ENCODE measurements at regions not wholly inside any gene's neighbourhood (a gene's known extent, or its start where the extent isn't known, plus 50 kb on each side); places are given as distances from the start of the nearest gene placed in this dataset.
"Not testable (repeated sequence)": the region's sequence is repeated elsewhere in the genome, so short reads cannot be mapped to it uniquely, and the experiment has no call there.

DNA sequence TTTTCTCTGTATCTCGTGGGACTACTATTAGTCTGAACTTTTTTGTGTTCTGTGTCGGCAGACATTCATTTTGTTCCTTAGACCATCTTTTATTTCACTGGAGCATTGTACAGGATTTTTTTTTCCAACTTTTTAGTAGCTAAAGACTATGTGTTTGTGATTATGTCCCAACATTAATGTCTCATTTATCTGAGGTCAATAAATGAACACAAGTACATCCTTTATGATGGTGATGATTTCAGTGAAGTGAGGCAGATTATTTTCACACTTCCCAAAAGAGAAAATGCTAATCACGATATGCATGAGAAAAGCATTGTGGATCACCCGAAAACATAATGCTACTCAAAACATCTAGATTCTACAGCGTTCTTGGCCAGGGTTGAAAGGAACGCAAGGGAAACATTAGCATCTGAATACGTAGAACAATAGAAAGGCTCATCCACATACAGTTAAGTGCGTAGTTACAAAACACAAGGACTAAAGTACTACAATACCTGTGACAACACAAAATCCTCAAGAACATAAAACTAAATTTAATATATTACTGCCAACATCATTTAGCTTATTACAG, 981.7 kb upstream of the NCAM2 start:
- Histone ChIP-seq H3K4me1 (ENCODE audit: insufficient read depth, low read length) (peaks cover 20% of the 10 kb centered on the region; the same call in 1 of the 2 replicates), H3K27ac (ENCODE audit: low read length) (peak overlapping the region; percentile 68), H3K4me3 (ENCODE audit: low read length) (no peak overlapping the region), H3K27me3 (ENCODE audit: insufficient read depth, low read length) (no peaks in the 10 kb centered on the region), H3K9me3 (ENCODE audit: insufficient read depth, low read depth, low read length) (no peaks in the 10 kb centered on the region), H3K9ac (ENCODE audit: low read depth, low read length) (no peak overlapping the region), H3K36me3 (ENCODE audit: insufficient read depth, low read depth, low read length) (no peaks in the 10 kb centered on the region)

DNA sequence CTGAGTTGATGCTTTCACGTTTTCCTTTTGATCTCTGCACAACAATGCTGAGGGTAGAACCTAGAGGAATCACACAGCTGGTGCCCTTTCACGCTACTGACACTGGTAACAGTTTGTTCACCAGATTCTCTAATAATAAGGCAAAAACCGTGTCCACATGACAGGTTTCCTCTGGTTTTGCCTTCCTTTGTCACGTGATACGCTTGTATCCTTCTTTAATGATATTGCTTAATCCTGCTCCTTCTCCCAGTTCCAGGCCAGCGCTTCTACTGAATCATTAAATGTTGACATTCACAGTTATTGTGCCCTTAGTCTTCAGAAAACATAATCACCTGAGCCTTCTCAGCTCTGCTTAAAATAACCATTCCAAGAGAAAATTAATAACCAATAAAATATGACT, 978.2 kb upstream of the NCAM2 start:
- Histone ChIP-seq H3K4me3 (ENCODE audit: low read length) (no peak overlapping the region), H3K27ac (ENCODE audit: low read length) (no peak overlapping the region), H3K9ac (ENCODE audit: low read depth, low read length) (no peak overlapping the region), H3K36me3 (ENCODE audit: insufficient read depth, low read depth, low read length) (no peaks in the 10 kb centered on the region), H3K9me3 (ENCODE audit: insufficient read depth, low read depth, low read length) (no peaks in the 10 kb centered on the region), H3K4me1 (ENCODE audit: insufficient read depth, low read length) (peaks cover 20% of the 10 kb centered on the region; the same call in 1 of the 2 replicates), H3K27me3 (ENCODE audit: insufficient read depth, low read length) (no peaks in the 10 kb centered on the region)

DNA sequence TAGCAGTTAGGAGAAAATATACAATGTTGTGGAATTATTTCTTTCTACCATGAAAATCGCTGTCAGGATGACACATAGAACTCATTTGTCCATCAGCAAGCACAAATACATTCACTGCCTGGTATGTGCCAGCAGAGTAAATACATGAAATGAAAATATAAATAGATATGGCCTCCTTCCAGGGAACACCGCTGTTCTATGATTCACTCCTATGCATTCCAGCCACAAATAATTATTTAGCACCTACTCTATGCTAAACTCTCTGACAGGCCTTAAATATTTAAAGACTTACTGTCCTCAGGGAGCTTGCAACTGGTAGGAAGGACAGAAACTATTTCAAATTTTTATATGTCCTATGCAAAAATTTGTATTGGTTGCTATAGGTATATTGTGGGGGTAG, 975.0 kb upstream of the NCAM2 start:
- H3K27ac ChIP-seq (ENCODE audit: low read length) = no peak overlapping the region
- H3K9ac ChIP-seq (ENCODE audit: low read depth, low read length) = no peak overlapping the region
- H3K4me3 ChIP-seq (ENCODE audit: low read length) = no peak overlapping the region
- no peaks in the 10 kb centered on the region for H3K27me3 ChIP-seq (ENCODE audit: insufficient read depth, low read length)
- H3K9me3 ChIP-seq (ENCODE audit: insufficient read depth, low read depth, low read length) = no peaks in the 10 kb centered on the region
- H3K36me3 ChIP-seq (ENCODE audit: insufficient read depth, low read depth, low read length) = no peaks in the 10 kb centered on the region
- H3K4me1 ChIP-seq (ENCODE audit: insufficient read depth, low read length) = peaks cover 6% of the 10 kb centered on the region; the same call in 1 of the 2 replicates

DNA sequence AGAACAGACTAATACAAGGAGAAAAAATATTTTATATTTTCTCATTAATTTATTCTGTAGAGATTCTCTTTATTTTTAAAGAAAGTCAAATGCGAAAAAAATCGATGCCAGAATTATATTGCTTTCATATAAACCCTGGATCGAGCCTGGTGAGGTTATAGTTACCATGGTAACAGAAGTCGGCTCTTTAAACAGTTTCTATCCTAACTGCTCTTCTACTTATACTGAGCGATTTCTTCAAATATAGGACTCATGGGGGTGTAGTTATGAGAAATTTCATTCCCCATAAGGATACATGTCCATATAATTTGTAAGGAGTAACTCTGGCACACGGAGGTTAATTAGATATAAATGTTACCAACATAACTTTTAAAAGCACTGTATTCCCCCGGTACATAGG, 973.5 kb upstream of the NCAM2 start:
- Histone ChIP-seq H3K9ac (ENCODE audit: low read depth, low read length) (no peak overlapping the region), H3K9me3 (ENCODE audit: insufficient read depth, low read depth, low read length) (no peaks in the 10 kb centered on the region), H3K36me3 (ENCODE audit: insufficient read depth, low read depth, low read length) (no peaks in the 10 kb centered on the region), H3K27me3 (ENCODE audit: insufficient read depth, low read length) (no peaks in the 10 kb centered on the region), H3K4me1 (ENCODE audit: insufficient read depth, low read length) (peaks cover 6% of the 10 kb centered on the region; the same call in 1 of the 2 replicates), H3K27ac (ENCODE audit: low read length) (no peak overlapping the region), H3K4me3 (ENCODE audit: low read length) (no peak overlapping the region)

DNA sequence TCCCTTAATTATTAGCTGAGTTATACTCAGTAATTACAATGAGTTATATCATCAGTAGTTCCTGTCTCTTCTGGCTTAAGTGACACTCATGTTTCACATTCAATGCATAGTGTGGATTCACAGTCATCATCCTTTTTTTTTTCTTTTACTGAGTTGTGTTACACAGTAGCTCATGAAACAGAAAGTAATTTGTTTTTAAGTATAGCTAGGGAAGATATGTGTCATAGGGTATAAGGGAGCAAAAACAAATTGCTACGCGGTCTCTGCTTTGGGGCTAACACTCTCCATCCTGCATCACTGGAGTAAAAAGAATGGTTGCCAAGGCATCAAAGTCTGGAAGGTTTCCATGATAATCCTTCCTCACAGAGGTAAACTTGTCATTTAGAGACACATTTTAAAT, 971.7 kb upstream of the NCAM2 start:
- H3K4me1 ChIP-seq (ENCODE audit: insufficient read depth, low read length) = no peaks in the 10 kb centered on the region
- H3K9me3 ChIP-seq (ENCODE audit: insufficient read depth, low read depth, low read length) = no peaks in the 10 kb centered on the region
- no peaks in the 10 kb centered on the region for H3K36me3 ChIP-seq (ENCODE audit: insufficient read depth, low read depth, low read length)
- no peaks in the 10 kb centered on the region for H3K27me3 ChIP-seq (ENCODE audit: insufficient read depth, low read length)
- H3K27ac ChIP-seq (ENCODE audit: low read length) = no peak overlapping the region
- no peak overlapping the region for H3K9ac ChIP-seq (ENCODE audit: low read depth, low read length)
- H3K4me3 ChIP-seq (ENCODE audit: low read length) = no peak overlapping the region

DNA sequence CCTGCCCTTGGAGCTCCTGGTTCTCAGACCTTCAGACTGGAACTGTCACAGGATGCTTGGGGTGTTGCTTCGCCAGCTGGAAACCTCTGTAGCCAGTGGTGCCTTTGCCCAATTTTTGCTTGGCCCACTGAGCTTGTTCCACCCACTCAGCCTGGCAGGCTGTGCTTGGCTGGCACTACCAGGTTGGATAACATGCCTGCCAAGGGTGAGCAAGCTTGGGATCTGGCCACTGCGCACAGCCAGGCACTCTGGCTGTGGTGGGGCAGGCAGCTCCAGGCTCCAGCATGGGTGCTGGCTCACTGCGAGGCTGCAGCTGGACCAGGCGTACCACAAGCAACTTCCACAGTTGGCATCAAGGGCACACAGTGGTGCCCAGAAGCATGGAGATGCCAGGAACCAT, 967.8 kb upstream of the NCAM2 start:
- Histone ChIP-seq H3K4me3 (ENCODE audit: low read length) (no peak overlapping the region), H3K4me1 (ENCODE audit: insufficient read depth, low read length) (no peaks in the 10 kb centered on the region), H3K9me3 (ENCODE audit: insufficient read depth, low read depth, low read length) (no peaks in the 10 kb centered on the region), H3K27me3 (ENCODE audit: insufficient read depth, low read length) (no peaks in the 10 kb centered on the region), H3K27ac (ENCODE audit: low read length) (no peak overlapping the region), H3K9ac (ENCODE audit: low read depth, low read length) (no peak overlapping the region), H3K36me3 (ENCODE audit: insufficient read depth, low read depth, low read length) (no peaks in the 10 kb centered on the region)

DNA sequence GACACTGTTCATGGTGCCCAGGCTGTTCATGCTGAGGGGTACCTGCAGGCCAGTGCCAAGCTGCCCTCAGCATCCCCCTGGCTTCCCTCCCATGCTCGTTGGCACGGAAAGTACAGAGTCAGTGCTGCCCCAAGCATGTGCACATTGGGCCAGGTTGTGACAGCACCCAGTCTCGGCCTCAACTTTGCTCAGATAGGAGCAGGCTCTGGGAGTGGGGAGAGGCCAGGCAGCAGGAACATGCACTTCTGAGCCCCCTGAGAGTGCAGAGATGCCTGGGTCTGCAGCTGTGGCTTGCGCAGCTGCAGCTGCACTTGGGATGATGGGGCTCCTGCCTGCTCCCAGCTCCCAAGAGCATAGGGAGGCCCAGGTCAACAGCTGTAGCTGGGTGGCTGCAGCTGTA, 966.4 kb upstream of the NCAM2 start:
- Histone ChIP-seq H3K9me3 (ENCODE audit: insufficient read depth, low read depth, low read length) (no peaks in the 10 kb centered on the region), H3K4me3 (ENCODE audit: low read length) (no peak overlapping the region), H3K9ac (ENCODE audit: low read depth, low read length) (no peak overlapping the region), H3K4me1 (ENCODE audit: insufficient read depth, low read length) (no peaks in the 10 kb centered on the region), H3K36me3 (ENCODE audit: insufficient read depth, low read depth, low read length) (no peaks in the 10 kb centered on the region), H3K27ac (ENCODE audit: low read length) (no peak overlapping the region), H3K27me3 (ENCODE audit: insufficient read depth, low read length) (no peaks in the 10 kb centered on the region)

DNA sequence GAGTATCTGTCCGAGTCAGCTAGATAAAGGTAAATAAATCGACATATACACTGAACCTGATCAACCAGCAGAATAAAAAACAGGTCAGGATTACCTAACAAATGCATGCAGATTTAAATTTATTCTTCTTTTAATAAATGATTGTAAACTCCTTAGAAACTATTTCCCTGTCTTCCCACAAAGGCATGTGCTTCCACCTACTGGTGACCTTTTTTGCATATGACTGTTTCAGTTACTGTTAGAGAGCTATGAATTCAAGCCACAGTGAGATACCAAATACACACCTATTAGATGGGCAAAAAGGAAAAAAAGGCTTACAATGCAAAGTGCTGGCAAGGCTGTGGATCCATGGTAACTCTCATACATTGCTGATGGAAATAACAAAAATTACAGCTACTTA, 957.4 kb upstream of the NCAM2 start:
- Histone ChIP-seq H3K27me3 (ENCODE audit: insufficient read depth, low read length) (no peaks in the 10 kb centered on the region), H3K27ac (ENCODE audit: low read length) (no peak overlapping the region), H3K4me3 (ENCODE audit: low read length) (no peak overlapping the region), H3K4me1 (ENCODE audit: insufficient read depth, low read length) (no peaks in the 10 kb centered on the region), H3K9me3 (ENCODE audit: insufficient read depth, low read depth, low read length) (no peaks in the 10 kb centered on the region), H3K9ac (ENCODE audit: low read depth, low read length) (no peak overlapping the region), H3K36me3 (ENCODE audit: insufficient read depth, low read depth, low read length) (no peaks in the 10 kb centered on the region)

DNA sequence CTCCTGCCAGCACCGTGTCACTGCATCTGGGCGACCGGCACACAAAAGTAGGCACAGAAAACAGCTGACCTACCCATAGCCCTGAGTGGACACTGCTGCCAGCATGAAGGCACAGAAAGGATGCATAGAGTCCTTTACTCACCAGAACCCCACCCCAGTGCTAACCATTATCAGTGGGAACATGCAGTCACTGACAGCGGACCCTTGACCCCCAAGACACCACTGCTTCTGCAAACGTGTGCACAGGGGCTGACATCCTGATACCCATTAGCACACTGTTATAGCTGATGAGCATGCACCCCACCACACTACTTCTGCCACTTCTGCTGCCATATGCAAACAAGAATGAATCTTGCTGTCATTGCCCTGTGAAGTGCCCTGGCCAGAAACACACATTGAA, 953.0 kb upstream of the NCAM2 start:
- no peak overlapping the region for H3K4me3 ChIP-seq (ENCODE audit: low read length)
- no peak overlapping the region for H3K27ac ChIP-seq (ENCODE audit: low read length)
- H3K9ac ChIP-seq (ENCODE audit: low read depth, low read length) = no peak overlapping the region
- no peaks in the 10 kb centered on the region for H3K4me1 ChIP-seq (ENCODE audit: insufficient read depth, low read length)
- no peaks in the 10 kb centered on the region for H3K9me3 ChIP-seq (ENCODE audit: insufficient read depth, low read depth, low read length)
- H3K27me3 ChIP-seq (ENCODE audit: insufficient read depth, low read length) = no peaks in the 10 kb centered on the region
- H3K36me3 ChIP-seq (ENCODE audit: insufficient read depth, low read depth, low read length) = no peaks in the 10 kb centered on the region

DNA sequence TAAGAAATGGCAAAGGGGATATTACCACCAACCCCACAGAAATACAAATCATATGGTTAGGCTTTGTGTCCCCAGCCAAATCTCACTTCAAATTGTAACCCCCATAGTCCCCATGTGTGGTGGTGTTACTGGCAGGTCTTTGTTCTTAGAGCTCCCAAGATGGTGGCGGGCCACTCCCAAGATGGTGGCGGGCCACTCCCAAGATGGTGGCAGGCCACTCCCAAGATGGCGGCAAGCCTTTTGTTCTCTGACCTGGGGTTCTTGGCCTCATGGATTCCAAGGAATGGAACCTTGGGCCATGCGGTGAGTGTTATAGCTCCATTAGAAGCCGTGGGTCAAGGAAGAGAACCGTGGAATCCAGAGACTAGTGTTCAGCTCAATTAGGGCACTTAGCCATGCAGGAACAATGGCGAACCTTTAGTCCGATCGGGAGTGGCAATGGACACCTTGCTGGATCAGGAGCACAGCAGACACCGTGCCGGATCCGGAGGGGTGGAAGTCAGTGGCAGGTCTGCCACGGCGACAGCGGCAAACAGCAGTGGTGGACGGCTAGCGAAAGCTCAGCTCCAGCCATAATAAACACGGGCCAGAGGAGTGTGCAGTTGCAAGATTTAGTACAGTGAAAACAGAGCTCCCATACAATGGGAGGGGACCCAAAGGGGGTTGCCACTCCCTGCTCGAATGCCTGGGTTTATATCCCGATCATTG, 949.9 kb upstream of the NCAM2 start:
- not testable (repeated sequence) for H3K9ac ChIP-seq (ENCODE audit: low read depth, low read length); H3K27ac ChIP-seq (ENCODE audit: low read length); H3K4me1 ChIP-seq (ENCODE audit: insufficient read depth, low read length); H3K4me3 ChIP-seq (ENCODE audit: low read length); H3K27me3 ChIP-seq (ENCODE audit: insufficient read depth, low read length); H3K36me3 ChIP-seq (ENCODE audit: insufficient read depth, low read depth, low read length); H3K9me3 ChIP-seq (ENCODE audit: insufficient read depth, low read depth, low read length)

DNA sequence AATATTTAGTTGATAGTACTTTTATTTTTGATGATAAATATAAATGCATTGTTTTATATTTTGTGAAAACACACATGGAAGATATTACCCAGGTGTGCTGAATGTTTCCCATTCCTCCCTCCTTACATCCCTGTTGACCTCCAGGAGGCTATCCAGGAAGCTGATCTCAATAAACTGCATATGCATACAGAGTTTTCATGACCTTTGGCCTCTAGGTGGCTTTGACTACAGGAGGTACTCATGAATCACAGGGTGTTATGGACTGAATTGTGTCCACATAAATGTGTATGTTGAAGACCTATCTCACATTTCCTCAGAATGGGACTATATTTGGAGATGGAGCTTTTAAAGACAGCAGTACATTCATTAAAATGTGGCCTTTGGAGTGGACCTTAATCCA, 914.9 kb upstream of the NCAM2 start:
- no peaks in the 10 kb centered on the region for H3K36me3 ChIP-seq (ENCODE audit: insufficient read depth, low read depth, low read length)
- H3K9ac ChIP-seq (ENCODE audit: low read depth, low read length) = no peak overlapping the region
- H3K27ac ChIP-seq (ENCODE audit: low read length) = no peak overlapping the region
- no peak overlapping the region for H3K4me3 ChIP-seq (ENCODE audit: low read length)
- no peaks in the 10 kb centered on the region for H3K27me3 ChIP-seq (ENCODE audit: insufficient read depth, low read length)
- H3K9me3 ChIP-seq (ENCODE audit: insufficient read depth, low read depth, low read length) = no peaks in the 10 kb centered on the region
- H3K4me1 ChIP-seq (ENCODE audit: insufficient read depth, low read length) = no peaks in the 10 kb centered on the region

DNA sequence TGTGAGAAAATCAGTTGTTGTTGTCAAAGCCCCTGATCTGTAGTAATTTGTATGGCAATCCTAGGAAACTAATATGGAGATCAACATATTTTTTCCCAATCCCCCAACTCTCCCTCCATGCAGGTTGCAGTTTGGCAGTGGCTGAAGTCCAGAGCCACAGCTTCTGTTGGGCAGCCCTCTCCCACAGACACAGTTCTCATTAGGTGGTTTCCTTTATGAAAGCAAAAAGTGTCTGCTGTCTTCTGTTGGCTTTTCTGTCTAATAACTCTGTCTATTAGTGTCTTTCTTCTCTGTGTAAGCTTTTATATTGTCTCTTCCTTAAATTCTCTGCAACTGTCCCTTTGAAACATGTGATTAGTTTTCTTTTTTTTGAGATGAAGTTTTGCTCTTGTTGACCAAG, 914.3 kb upstream of the NCAM2 start:
- Histone ChIP-seq H3K4me1 (ENCODE audit: insufficient read depth, low read length) (no peaks in the 10 kb centered on the region), H3K27me3 (ENCODE audit: insufficient read depth, low read length) (no peaks in the 10 kb centered on the region), H3K9me3 (ENCODE audit: insufficient read depth, low read depth, low read length) (no peaks in the 10 kb centered on the region), H3K4me3 (ENCODE audit: low read length) (no peak overlapping the region), H3K9ac (ENCODE audit: low read depth, low read length) (no peak overlapping the region), H3K36me3 (ENCODE audit: insufficient read depth, low read depth, low read length) (no peaks in the 10 kb centered on the region), H3K27ac (ENCODE audit: low read length) (no peak overlapping the region)
